ENCODE measurements at regions not wholly inside any gene's neighbourhood (a gene's known extent, or its start where the extent isn't known, plus 50 kb on each side); places are given as distances from the start of the nearest gene placed in this dataset.

DNA sequence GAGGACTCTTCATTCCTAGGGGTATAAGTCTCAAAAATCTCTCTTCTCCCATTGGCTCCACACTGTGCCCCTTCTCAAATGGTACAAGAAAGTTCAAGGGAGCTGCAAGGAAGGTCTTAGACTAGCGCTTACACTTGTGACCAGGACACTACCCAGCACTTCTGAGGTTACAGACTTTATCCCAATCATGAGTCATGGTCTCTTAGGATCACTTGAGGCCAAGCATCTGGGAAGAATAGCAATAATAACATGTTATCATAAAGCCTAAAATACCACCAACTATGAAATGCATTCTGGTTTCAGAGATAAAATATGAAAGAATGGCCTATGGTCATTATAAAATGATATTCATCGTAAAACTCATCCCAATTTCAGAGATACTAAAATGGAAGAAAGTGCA, 309.9 kb upstream of the PKDCC start:
- no peaks in the 10 kb centered on the region for H3K9me3 ChIP-seq (ENCODE audit: low read depth, low read length, poor library complexity, severe bottlenecking)
- POLR2A ChIA-PET (ENCODE audit: low non-redundant PET): interaction anchor here (0.6 kb wide), 1 partner anchor 1926 kb away, joined by 4 read pairs; no protein-coding TSS in a partner anchor
- no TSS peak for BruUV-seq (replicated peaks)
- CTCF ChIA-PET: no interaction called here
- TF ChIP-seq, protein P1, sequence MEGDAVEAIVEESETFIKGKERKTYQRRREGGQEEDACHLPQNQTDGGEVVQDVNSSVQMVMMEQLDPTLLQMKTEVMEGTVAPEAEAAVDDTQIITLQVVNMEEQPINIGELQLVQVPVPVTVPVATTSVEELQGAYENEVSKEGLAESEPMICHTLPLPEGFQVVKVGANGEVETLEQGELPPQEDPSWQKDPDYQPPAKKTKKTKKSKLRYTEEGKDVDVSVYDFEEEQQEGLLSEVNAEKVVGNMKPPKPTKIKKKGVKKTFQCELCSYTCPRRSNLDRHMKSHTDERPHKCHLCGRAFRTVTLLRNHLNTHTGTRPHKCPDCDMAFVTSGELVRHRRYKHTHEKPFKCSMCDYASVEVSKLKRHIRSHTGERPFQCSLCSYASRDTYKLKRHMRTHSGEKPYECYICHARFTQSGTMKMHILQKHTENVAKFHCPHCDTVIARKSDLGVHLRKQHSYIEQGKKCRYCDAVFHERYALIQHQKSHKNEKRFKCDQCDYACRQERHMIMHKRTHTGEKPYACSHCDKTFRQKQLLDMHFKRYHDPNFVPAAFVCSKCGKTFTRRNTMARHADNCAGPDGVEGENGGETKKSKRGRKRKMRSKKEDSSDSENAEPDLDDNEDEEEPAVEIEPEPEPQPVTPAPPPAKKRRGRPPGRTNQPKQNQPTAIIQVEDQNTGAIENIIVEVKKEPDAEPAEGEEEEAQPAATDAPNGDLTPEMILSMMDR (conservative IDR thresholded peaks at IDR 0.05; ENCODE audit: low read depth, low read length): no peak
- TF ChIP-seq EZH2 (IDR thresholded peaks at IDR 0.05; ENCODE audit: borderline replicate concordance, low read depth, low read length, poor library complexity, severe bottlenecking): no peak
- no peaks in the 10 kb centered on the region for H3K36me3 ChIP-seq (ENCODE audit: insufficient read depth, low read length, poor library complexity, severe bottlenecking)
- peaks cover 7% of the 10 kb centered on the region for H3K27me3 ChIP-seq (replicated peaks; ENCODE audit: insufficient read depth, low read depth, low read length, poor library complexity)
- DNase-seq (ENCODE audit: low spot score): no peak
- no peaks in the 10 kb centered on the region for H3K4me1 ChIP-seq (ENCODE audit: insufficient read depth, low read length, poor library complexity, severe bottlenecking)
- intact Hi-C loops (cut with micrococcal nuclease; ENCODE audit: unreplicated experiment): no loop called here
- H3K4me3 ChIP-seq (ENCODE audit: low read depth, low read length, poor library complexity, severe bottlenecking): no peak overlapping the region
- H3K27ac ChIP-seq (ENCODE audit: low read depth, low read length, poor library complexity, severe bottlenecking): no peak overlapping the region

DNA sequence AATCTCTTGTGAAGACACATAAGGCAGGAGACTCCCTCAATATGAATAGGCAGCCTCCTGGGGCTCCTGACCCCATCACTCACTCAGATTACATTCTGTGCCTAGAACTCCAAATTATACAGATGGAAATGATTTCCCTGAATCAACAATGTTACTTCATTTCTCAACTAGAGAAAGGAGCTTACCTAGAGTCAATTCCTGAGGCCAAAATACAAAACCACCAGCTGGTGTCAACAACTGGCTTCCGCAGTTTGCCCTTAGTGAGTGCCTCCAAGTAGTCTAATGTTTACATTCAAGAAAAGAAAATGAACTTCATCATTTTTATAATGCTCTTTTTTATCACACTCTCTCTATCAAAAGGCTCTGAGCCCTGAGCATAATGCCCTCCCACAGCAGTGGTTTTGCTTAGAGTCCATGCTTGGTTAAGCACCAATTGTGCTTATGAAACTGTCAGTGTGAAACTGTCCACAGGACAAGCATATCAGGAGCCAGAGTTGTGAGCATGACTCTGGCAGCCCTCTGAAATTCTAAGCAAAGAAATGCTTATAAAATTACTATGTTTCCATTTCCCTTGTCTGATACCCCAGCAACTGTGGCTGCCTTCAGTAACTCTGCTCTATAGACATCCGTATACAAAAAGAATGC, 305.7 kb upstream of the PKDCC start:
- peaks cover 7% of the 10 kb centered on the region for H3K27me3 ChIP-seq (replicated peaks; ENCODE audit: insufficient read depth, low read depth, low read length, poor library complexity)
- H3K4me3 ChIP-seq (ENCODE audit: low read depth, low read length, poor library complexity, severe bottlenecking): no peak overlapping the region
- POLR2A ChIA-PET (ENCODE audit: low non-redundant PET): no interaction called here
- intact Hi-C loops (cut with micrococcal nuclease; ENCODE audit: unreplicated experiment): no loop called here
- H3K36me3 ChIP-seq (ENCODE audit: insufficient read depth, low read length, poor library complexity, severe bottlenecking): no peaks in the 10 kb centered on the region
- no peak overlapping the region for H3K27ac ChIP-seq (ENCODE audit: low read depth, low read length, poor library complexity, severe bottlenecking)
- H3K4me1 ChIP-seq (ENCODE audit: insufficient read depth, low read length, poor library complexity, severe bottlenecking): no peaks in the 10 kb centered on the region
- H3K9me3 ChIP-seq (ENCODE audit: low read depth, low read length, poor library complexity, severe bottlenecking): no peaks in the 10 kb centered on the region
- TF ChIP-seq, protein P1 (conservative IDR thresholded peaks at IDR 0.05; ENCODE audit: low read depth, low read length): no peak
- TF ChIP-seq EZH2 (IDR thresholded peaks at IDR 0.05; ENCODE audit: borderline replicate concordance, low read depth, low read length, poor library complexity, severe bottlenecking): no peak
- CTCF ChIA-PET: no interaction called here
- no peak for DNase-seq (ENCODE audit: low spot score)
- no TSS peak for BruUV-seq (replicated peaks)

DNA sequence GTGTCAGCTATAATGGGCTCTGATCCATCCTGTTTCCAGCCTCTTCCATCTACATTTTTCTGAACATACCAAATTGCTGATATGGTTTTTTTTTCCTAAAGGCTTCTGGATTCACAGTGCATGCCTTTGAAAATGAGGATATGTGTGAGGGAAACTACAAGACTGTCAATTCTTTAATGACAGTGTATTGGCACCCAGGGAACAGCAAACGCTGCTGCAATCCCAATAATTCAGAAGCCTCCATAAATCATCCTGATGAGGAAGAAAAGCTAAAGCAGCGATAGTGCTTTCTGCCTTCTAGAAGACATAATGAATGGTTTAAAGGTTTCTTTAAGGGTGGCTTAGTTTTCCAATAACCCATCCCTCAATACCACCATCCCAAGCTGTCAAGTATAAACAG, 304.5 kb upstream of the PKDCC start:
- CTCF ChIA-PET: no interaction called here
- no TSS peak for BruUV-seq (replicated peaks)

More for the DNA sequence above, 304.5 kb upstream of the PKDCC start:
- POLR2A ChIA-PET (ENCODE audit: low non-redundant PET): no interaction called here
- Histone ChIP-seq H3K9me3 (ENCODE audit: low read depth, low read length, poor library complexity, severe bottlenecking) (no peaks in the 10 kb centered on the region), H3K27me3 (replicated peaks; ENCODE audit: insufficient read depth, low read depth, low read length, poor library complexity) (peaks cover 7% of the 10 kb centered on the region), H3K27ac (ENCODE audit: low read depth, low read length, poor library complexity, severe bottlenecking) (no peak overlapping the region), H3K4me3 (ENCODE audit: low read depth, low read length, poor library complexity, severe bottlenecking) (no peak overlapping the region), H3K36me3 (ENCODE audit: insufficient read depth, low read length, poor library complexity, severe bottlenecking) (no peaks in the 10 kb centered on the region), H3K4me1 (ENCODE audit: insufficient read depth, low read length, poor library complexity, severe bottlenecking) (no peaks in the 10 kb centered on the region)
- TF ChIP-seq, protein P1 (conservative IDR thresholded peaks at IDR 0.05; ENCODE audit: low read depth, low read length): no peak
- no peak for TF ChIP-seq EZH2 (IDR thresholded peaks at IDR 0.05; ENCODE audit: borderline replicate concordance, low read depth, low read length, poor library complexity, severe bottlenecking)
- no peak for DNase-seq (ENCODE audit: low spot score)
- intact Hi-C loops (cut with micrococcal nuclease; ENCODE audit: unreplicated experiment): no loop called here

All from A673 (cell line).